Colonic mucosa (tissue), 4 donors: ENCODE measurements at regions not wholly inside any gene's neighbourhood (a gene's known extent, or its start where the extent isn't known, plus 50 kb on each side); places are given as distances from the start of the nearest gene placed in this dataset.

Experiments used
- DNase-seq: peaks from one replicate; pipeline ENCODE4 v3.0.0-alpha.2; 2020
- H3K27ac ChIP-seq: fragments of 200-600 bp; one replicate; pipeline ENCODE4 v1.8.0; 2021
- H3K27me3 ChIP-seq: fragments of 200-600 bp; one replicate; pipeline ENCODE4 v1.8.0; 2021
- H3K36me3 ChIP-seq: fragments of 200-600 bp; one replicate; pipeline ENCODE4 v1.8.0; 2021
- H3K4me1 ChIP-seq: fragments of 200-600 bp; one replicate; pipeline ENCODE4 v1.8.0; 2021; ENCODE audit warnings: mild to moderate bottlenecking
- H3K4me3 ChIP-seq: fragments of 200-600 bp; one replicate; pipeline ENCODE4 v1.8.0; 2021
- H3K9ac ChIP-seq, 2 donors: one replicate each; pipeline ENCODE4 v1.7.0; 2013; ENCODE audit warnings: control low read depth in 2 of 2, low read depth in 2 of 2, low read length in 2 of 2
- H3K9me3 ChIP-seq: fragments of 200-600 bp; one replicate; pipeline ENCODE4 v1.8.0; 2021
- CTCF ChIP-seq: fragments of 200-600 bp; IDR thresholded peaks from one replicate; pipeline ENCODE4 v1.8.0; 2022; ENCODE audit warnings: antibody characterized with exemption, mild to moderate bottlenecking
- intact Hi-C: fragments of 100-400 bp; cut with DNase I; formaldehyde crosslinking; loops from one replicate; pipeline ENCODE4 v1.14.1; 2022
- donor health status: healthy.
- donor health status: DM: no; HTN: no; CAD: no.
- donor health status: DM: no; HTN: no; CAD: no.

- Histone ChIP-seq H3K9me3 (no peaks in the 10 kb centered on the region), H3K4me3 (no peak overlapping the region), H3K9ac (no peak overlapping the region), H3K4me1 (no peaks in the 10 kb centered on the region), H3K36me3 (no peaks in the 10 kb centered on the region), H3K27me3 (no peaks in the 10 kb centered on the region), H3K27ac (peak overlapping the region; percentile 29)
- intact Hi-C loops, result no loop called here
- no peak for DNase-seq
- no peak for TF ChIP-seq CTCF
Measured at GRCh38 chr10:29839826-29840515, 205.2 kb upstream of the SVIL start.

GRCh38 chr10:29838539-29838938 lies 203.8 kb upstream of the SVIL start:
- Histone ChIP-seq H3K27me3 (no peaks in the 10 kb centered on the region), H3K4me3 (no peak overlapping the region), H3K9ac (no peak overlapping the region), H3K36me3 (no peaks in the 10 kb centered on the region), H3K27ac (no peak overlapping the region), H3K4me1 (no peaks in the 10 kb centered on the region), H3K9me3 (no peaks in the 10 kb centered on the region)
- DNase-seq, result no peak
- intact Hi-C loops, result no loop called here
- no peak for TF ChIP-seq CTCF

- Histone ChIP-seq H3K27me3 (no peaks in the 10 kb centered on the region), H3K9me3 (no peaks in the 10 kb centered on the region), H3K27ac (no peak overlapping the region), H3K36me3 (no peaks in the 10 kb centered on the region), H3K9ac (no peak overlapping the region), H3K4me1 (no peaks in the 10 kb centered on the region), H3K4me3 (no peak overlapping the region)
- intact Hi-C loops, result no loop called here
- no peak for TF ChIP-seq CTCF
- no peak for DNase-seq
Measured at GRCh38 chr10:29837586-29837985, 202.8 kb upstream of the SVIL start.

GRCh38 chr10:29836396-29836795 lies 201.6 kb upstream of the SVIL start:
- H3K4me1 ChIP-seq, result no peaks in the 10 kb centered on the region
- TF ChIP-seq CTCF, result no peak
- intact Hi-C loops, result no loop called here
- H3K4me3 ChIP-seq, result no peak overlapping the region
- DNase-seq, result no peak
- no peak overlapping the region for H3K27ac ChIP-seq
- H3K36me3 ChIP-seq, result no peaks in the 10 kb centered on the region
- no peaks in the 10 kb centered on the region for H3K27me3 ChIP-seq
- H3K9me3 ChIP-seq, result no peaks in the 10 kb centered on the region
- no peak overlapping the region for H3K9ac ChIP-seq

GRCh38 chr10:29835055-29835454 lies 200.3 kb upstream of the SVIL start:
- H3K27ac ChIP-seq, result no peak overlapping the region
- intact Hi-C loops, result no loop called here
- no peak for TF ChIP-seq CTCF

More at GRCh38 chr10:29835055-29835454, 200.3 kb upstream of the SVIL start:
- no peaks in the 10 kb centered on the region for H3K36me3 ChIP-seq
- no peak for DNase-seq
- no peaks in the 10 kb centered on the region for H3K4me1 ChIP-seq
- H3K27me3 ChIP-seq, result no peaks in the 10 kb centered on the region
- H3K9me3 ChIP-seq, result no peaks in the 10 kb centered on the region
- H3K9ac ChIP-seq, result no peak overlapping the region
- no peak overlapping the region for H3K4me3 ChIP-seq
